ENCODE measurements at regions not wholly inside any gene's neighbourhood (a gene's known extent, or its start where the extent isn't known, plus 50 kb on each side); places are given as distances from the start of the nearest gene placed in this dataset.

- TF ChIP-seq POLR2A (IDR thresholded peaks at IDR 0.05; ENCODE audit: low read depth, low read length) (no peak), POLR2AphosphoS5 (IDR thresholded peaks at IDR 0.05; ENCODE audit: low read depth, low read length) (no peak), TAF1 (IDR thresholded peaks at IDR 0.05; ENCODE audit: borderline replicate concordance, low read depth, low read length) (no peak)
These were observed 890.2 kb upstream of the KCND2 start for GRCh38 chr7:119382726-119383125.

Data from GM12892 (cell line).